Ishikawa (cell line): ENCODE measurements at regions not wholly inside any gene's neighbourhood (a gene's known extent, or its start where the extent isn't known, plus 50 kb on each side); places are given as distances from the start of the nearest gene placed in this dataset.

Source experiments
- CEBPB ChIP-seq: IDR thresholded peaks from 2 replicates; pipeline ENCODE4 v1.6.1; 2012
- CREB1 ChIP-seq: IDR thresholded peaks from 2 replicates; pipeline ENCODE4 v1.6.1; 2012; ENCODE audit warnings: low read depth
- EGR1 ChIP-seq: IDR thresholded peaks from 2 replicates; pipeline ENCODE4 v1.6.1; 2012
- EP300 ChIP-seq: IDR thresholded peaks from 2 replicates; pipeline ENCODE4 v1.6.1; 2012; ENCODE audit warnings: borderline replicate concordance
- FOXM1 ChIP-seq: IDR thresholded peaks from 2 replicates; pipeline ENCODE4 v1.6.1; 2012; ENCODE audit warnings: low read depth, borderline replicate concordance
- MAX ChIP-seq: IDR thresholded peaks from 2 replicates; pipeline ENCODE4 v1.6.1; 2012
- NFIC ChIP-seq: IDR thresholded peaks from 2 replicates; pipeline ENCODE4 v1.6.1; 2012
- RAD21 ChIP-seq: IDR thresholded peaks from 2 replicates; pipeline ENCODE4 v1.6.1; 2012; ENCODE audit warnings: low read depth
- REST ChIP-seq: IDR thresholded peaks from 2 replicates; pipeline ENCODE4 v1.6.1; 2012; ENCODE audit warnings: low read depth, mild to moderate bottlenecking
- TAF1 ChIP-seq: IDR thresholded peaks from 2 replicates; pipeline ENCODE4 v1.6.1; 2012; ENCODE audit warnings: low read depth, mild to moderate bottlenecking
- TCF12 ChIP-seq: IDR thresholded peaks from 2 replicates; pipeline ENCODE4 v1.6.1; 2012; ENCODE audit warnings: low read depth
- TEAD4 ChIP-seq: IDR thresholded peaks from 2 replicates; pipeline ENCODE4 v1.6.1; 2012
- USF1 ChIP-seq: IDR thresholded peaks from 2 replicates; pipeline ENCODE4 v1.6.1; 2012
- YY1 ChIP-seq: IDR thresholded peaks from 2 replicates; pipeline ENCODE4 v1.6.1; 2012; ENCODE audit warnings: low read depth
- ZBTB7A ChIP-seq: IDR thresholded peaks from 2 replicates; pipeline ENCODE4 v1.6.1; 2012; ENCODE audit warnings: low read depth

- TF ChIP-seq EGR1 = no peak
- TF ChIP-seq RAD21 = no peak
- no peak for TF ChIP-seq TAF1
- no peak for TF ChIP-seq ZBTB7A
- TF ChIP-seq REST = no peak
- TF ChIP-seq TCF12 = no peak
- TF ChIP-seq EP300 = no peak
- TF ChIP-seq FOXM1 = no peak
- TF ChIP-seq YY1 = no peak
Observed at GRCh38 chr10:125333209-125333591, 172.8 kb upstream of the CTBP2 start.

GRCh38 chr10:125332548-125333208 lies 172.3 kb upstream of the CTBP2 start:
- TF ChIP-seq TAF1 (no peak), CREB1 (no peak), MAX (no peak), TCF12 (no peak), USF1 (no peak), EGR1 (no peak), NFIC (no peak)

- TF ChIP-seq CEBPB (no peak), TEAD4 (no peak), NFIC (no peak), TAF1 (no peak), REST (no peak), TCF12 (no peak), ZBTB7A (no peak), RAD21 (no peak), FOXM1 (no peak)
Observed at GRCh38 chr10:125331056-125331455, 170.7 kb upstream of the CTBP2 start.

- TF ChIP-seq NFIC = no peak
- no peak for TF ChIP-seq RAD21
- no peak for TF ChIP-seq FOXM1
- TF ChIP-seq MAX = no peak
- TF ChIP-seq TAF1 = no peak
- no peak for TF ChIP-seq TEAD4
- no peak for TF ChIP-seq EP300
- TF ChIP-seq REST = no peak
- TF ChIP-seq CEBPB = no peak
Observed at GRCh38 chr10:125329056-125329455, 168.7 kb upstream of the CTBP2 start.

GRCh38 chr10:125325326-125325725 lies 165.0 kb upstream of the CTBP2 start:
- TF ChIP-seq CREB1 (no peak), EP300 (no peak), NFIC (no peak), YY1 (no peak), ZBTB7A (no peak), RAD21 (no peak), TCF12 (no peak), TAF1 (no peak), TEAD4 (no peak), EGR1 (no peak), REST (no peak), USF1 (no peak), FOXM1 (no peak), MAX (no peak), CEBPB (no peak)
